DOHH2 (cell line): ENCODE measurements at regions not wholly inside any gene's neighbourhood (a gene's known extent, or its start where the extent isn't known, plus 50 kb on each side); places are given as distances from the start of the nearest gene placed in this dataset.
"Not testable (repeated sequence)": the region's sequence is repeated elsewhere in the genome, so short reads cannot be mapped to it uniquely, and the experiment has no call there.

Experiments
- H3F3A ChIP-seq: fragments of 200-600 bp; sonication (generic), shearing (Covaris generic); 2 replicates; pipeline ENCODE4 v1.6.0; 2016; ENCODE audit warnings: antibody characterized with exemption, mild to moderate bottlenecking; ENCODE audit not compliant: control insufficient read depth, insufficient read depth
- H3K27ac ChIP-seq: fragments of 200-600 bp; sonication (generic); 2 replicates; pipeline ENCODE4 v1.5.1; 2014; ENCODE audit warnings: low read depth, mild to moderate bottlenecking, low read length, moderate library complexity
- H3K27me3 ChIP-seq: fragments of 200-600 bp; sonication (generic); 2 replicates; pipeline ENCODE4 v1.6.1; 2014; ENCODE audit warnings: mild to moderate bottlenecking, low read length, mixed read lengths; ENCODE audit not compliant: control insufficient read depth
- H3K36me3 ChIP-seq: fragments of 200-600 bp; sonication (generic); 2 replicates; pipeline ENCODE4 v1.6.1; 2014; ENCODE audit warnings: mild to moderate bottlenecking, low read length, moderate library complexity, mixed read lengths; ENCODE audit not compliant: control insufficient read depth
- H3K4me1 ChIP-seq: fragments of 200-600 bp; sonication (generic); 2 replicates; pipeline ENCODE4 v1.6.1; 2014; ENCODE audit warnings: mild to moderate bottlenecking, low read length, mixed read lengths; ENCODE audit not compliant: control insufficient read depth
- H3K4me2 ChIP-seq: fragments of 200-600 bp; sonication (generic); 2 replicates; pipeline ENCODE4 v1.6.0; 2014; ENCODE audit warnings: mild to moderate bottlenecking, low read length, moderate library complexity
- H3K4me3 ChIP-seq: fragments of 200-600 bp; sonication (generic); 2 replicates; pipeline ENCODE4 v1.5.1; 2014; ENCODE audit warnings: mild to moderate bottlenecking, low read length, mixed read lengths
- H3K79me2 ChIP-seq: fragments of 200-600 bp; sonication (generic); 2 replicates; pipeline ENCODE4 v1.6.1; 2014; ENCODE audit warnings: mild to moderate bottlenecking, low read length, mixed read lengths; ENCODE audit not compliant: control insufficient read depth
- H3K9me2 ChIP-seq: fragments of 200-600 bp; sonication (generic); replicated peaks from 2 replicates; pipeline ENCODE4 v1.6.1; 2014; ENCODE audit warnings: mild to moderate bottlenecking, low read length, mixed read lengths; ENCODE audit not compliant: control insufficient read depth
- H3K9me3 ChIP-seq: fragments of 200-600 bp; sonication (generic); 2 replicates; pipeline ENCODE4 v1.6.1; 2014; ENCODE audit warnings: antibody characterized with exemption, low read length, mixed read lengths; ENCODE audit not compliant: control insufficient read depth, insufficient read depth
- H4K20me1 ChIP-seq: fragments of 200-600 bp; sonication (generic); 2 replicates; pipeline ENCODE4 v1.6.0; 2014; ENCODE audit warnings: low read depth, mild to moderate bottlenecking, antibody characterized with exemption, low read length, moderate library complexity; ENCODE audit not compliant: control insufficient read depth, insufficient read depth
- EZH2phosphoT487 ChIP-seq: fragments of 200-600 bp; sonication (generic); IDR thresholded peaks from 2 replicates; pipeline ENCODE4 v1.6.1; 2017; ENCODE audit warnings: borderline replicate concordance, mild to moderate bottlenecking, antibody characterized with exemption, low read length, moderate library complexity, mixed read lengths
- TF ChIP-seq, protein P1 (sequence below): fragments of 200-600 bp; sonication (generic); IDR thresholded peaks from one replicate; pipeline ENCODE4 v1.5.1; 2014; ENCODE audit warnings: antibody characterized with exemption, mild to moderate bottlenecking, low read depth, low read length; ENCODE audit not compliant: poor library complexity, severe bottlenecking

- H3K27ac ChIP-seq = no peak overlapping the region
- H4K20me1 ChIP-seq = no peaks in the 10 kb centered on the region
- H3K9me2 ChIP-seq = no peaks in the 10 kb centered on the region
- no peaks in the 10 kb centered on the region for H3K79me2 ChIP-seq
- no peak overlapping the region for H3K4me2 ChIP-seq
- H3K36me3 ChIP-seq = no peaks in the 10 kb centered on the region
- TF ChIP-seq, protein P1, sequence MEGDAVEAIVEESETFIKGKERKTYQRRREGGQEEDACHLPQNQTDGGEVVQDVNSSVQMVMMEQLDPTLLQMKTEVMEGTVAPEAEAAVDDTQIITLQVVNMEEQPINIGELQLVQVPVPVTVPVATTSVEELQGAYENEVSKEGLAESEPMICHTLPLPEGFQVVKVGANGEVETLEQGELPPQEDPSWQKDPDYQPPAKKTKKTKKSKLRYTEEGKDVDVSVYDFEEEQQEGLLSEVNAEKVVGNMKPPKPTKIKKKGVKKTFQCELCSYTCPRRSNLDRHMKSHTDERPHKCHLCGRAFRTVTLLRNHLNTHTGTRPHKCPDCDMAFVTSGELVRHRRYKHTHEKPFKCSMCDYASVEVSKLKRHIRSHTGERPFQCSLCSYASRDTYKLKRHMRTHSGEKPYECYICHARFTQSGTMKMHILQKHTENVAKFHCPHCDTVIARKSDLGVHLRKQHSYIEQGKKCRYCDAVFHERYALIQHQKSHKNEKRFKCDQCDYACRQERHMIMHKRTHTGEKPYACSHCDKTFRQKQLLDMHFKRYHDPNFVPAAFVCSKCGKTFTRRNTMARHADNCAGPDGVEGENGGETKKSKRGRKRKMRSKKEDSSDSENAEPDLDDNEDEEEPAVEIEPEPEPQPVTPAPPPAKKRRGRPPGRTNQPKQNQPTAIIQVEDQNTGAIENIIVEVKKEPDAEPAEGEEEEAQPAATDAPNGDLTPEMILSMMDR = no peak
- TF ChIP-seq EZH2phosphoT487 = no peak
- no peak overlapping the region for H3K4me3 ChIP-seq
- no peaks in the 10 kb centered on the region for H3K9me3 ChIP-seq
- no peaks in the 10 kb centered on the region for H3K4me1 ChIP-seq
- no peaks in the 10 kb centered on the region for H3K27me3 ChIP-seq
- no peaks in the 10 kb centered on the region for H3F3A ChIP-seq
Observed at GRCh38 chr22:19661156-19661555, 53.1 kb upstream of the SEPTIN5 start.

- not testable (repeated sequence) for H3F3A ChIP-seq, H3K9me3 ChIP-seq, H3K4me1 ChIP-seq, H3K4me3 ChIP-seq, H3K36me3 ChIP-seq, H3K9me2 ChIP-seq, H3K27ac ChIP-seq, H3K79me2 ChIP-seq, H3K4me2 ChIP-seq, H3K27me3 ChIP-seq, H4K20me1 ChIP-seq
Observed at GRCh38 chr22:19662049-19662684, 52.1 kb upstream of the SEPTIN5 start.

DNA sequence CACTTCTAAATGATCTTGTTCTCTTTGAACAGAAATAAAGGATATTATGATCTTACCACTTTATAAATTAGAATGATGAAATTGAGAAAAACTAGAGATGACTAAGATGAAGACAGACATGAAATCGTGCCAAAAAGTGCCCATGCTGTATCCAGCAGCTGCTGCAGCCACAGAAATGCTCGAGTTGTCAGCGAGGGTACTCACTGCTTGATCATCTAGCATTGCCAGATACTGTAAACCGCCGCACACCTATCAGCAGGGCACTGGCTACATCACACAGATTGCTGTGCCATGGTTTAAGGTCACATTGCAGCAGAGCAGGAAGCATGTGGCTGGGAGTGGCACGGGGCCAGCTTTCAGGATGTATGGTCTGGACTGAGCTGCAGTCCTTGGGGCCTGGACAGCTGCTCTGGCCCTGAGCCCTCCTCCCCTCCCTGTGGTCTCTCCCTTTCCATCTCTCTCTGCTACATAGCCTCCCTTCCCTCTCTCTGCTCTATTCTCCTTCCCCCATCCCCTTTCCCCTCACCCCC is 51.0 kb upstream of the SEPTIN5 start:
- Histone ChIP-seq H3K27ac (no peak overlapping the region), H3K27me3 (no peaks in the 10 kb centered on the region; the same call in 1 of the 2 replicates), H3K4me3 (no peak overlapping the region), H3K9me3 (no peaks in the 10 kb centered on the region), H3K9me2 (no peaks in the 10 kb centered on the region), H3K4me1 (no peaks in the 10 kb centered on the region), H3F3A (no peaks in the 10 kb centered on the region), H4K20me1 (no peaks in the 10 kb centered on the region), H3K4me2 (no peak overlapping the region), H3K79me2 (no peaks in the 10 kb centered on the region), H3K36me3 (no peaks in the 10 kb centered on the region)
- TF ChIP-seq, protein P1 = no peak
- TF ChIP-seq EZH2phosphoT487 = no peak

GRCh38 chr22:19663821-19664355 is 50.4 kb upstream of the SEPTIN5 start:
- H3K27ac ChIP-seq = no peak overlapping the region
- no peaks in the 10 kb centered on the region for H4K20me1 ChIP-seq
- no peaks in the 10 kb centered on the region for H3K9me2 ChIP-seq
- no peak overlapping the region for H3K4me2 ChIP-seq
- no peaks in the 10 kb centered on the region; the same call in 1 of the 2 replicates for H3K27me3 ChIP-seq
- TF ChIP-seq EZH2phosphoT487 = no peak
- TF ChIP-seq, protein P1 = no peak
- H3K79me2 ChIP-seq = no peaks in the 10 kb centered on the region
- no peaks in the 10 kb centered on the region for H3K36me3 ChIP-seq
- no peaks in the 10 kb centered on the region for H3K9me3 ChIP-seq
- no peaks in the 10 kb centered on the region for H3K4me1 ChIP-seq
- H3F3A ChIP-seq = no peaks in the 10 kb centered on the region
- H3K4me3 ChIP-seq = no peak overlapping the region
